GM20431 (cell line): ENCODE measurements at regions not wholly inside any gene's neighbourhood (a gene's known extent, or its start where the extent isn't known, plus 50 kb on each side); places are given as distances from the start of the nearest gene placed in this dataset.
"Not testable (repeated sequence)": the region's sequence is repeated elsewhere in the genome, so short reads cannot be mapped to it uniquely, and the experiment has no call there.

ENCODE experiments used
- in situ Hi-C: fragments of 300-500 bp; cut with MseI, MboI; formaldehyde crosslinking; loops from one replicate; pipeline ENCODE4 v1.15.0; 2020; ENCODE audit warnings: low sequenced_read_pairs; ENCODE audit not compliant: unreplicated experiment

DNA sequence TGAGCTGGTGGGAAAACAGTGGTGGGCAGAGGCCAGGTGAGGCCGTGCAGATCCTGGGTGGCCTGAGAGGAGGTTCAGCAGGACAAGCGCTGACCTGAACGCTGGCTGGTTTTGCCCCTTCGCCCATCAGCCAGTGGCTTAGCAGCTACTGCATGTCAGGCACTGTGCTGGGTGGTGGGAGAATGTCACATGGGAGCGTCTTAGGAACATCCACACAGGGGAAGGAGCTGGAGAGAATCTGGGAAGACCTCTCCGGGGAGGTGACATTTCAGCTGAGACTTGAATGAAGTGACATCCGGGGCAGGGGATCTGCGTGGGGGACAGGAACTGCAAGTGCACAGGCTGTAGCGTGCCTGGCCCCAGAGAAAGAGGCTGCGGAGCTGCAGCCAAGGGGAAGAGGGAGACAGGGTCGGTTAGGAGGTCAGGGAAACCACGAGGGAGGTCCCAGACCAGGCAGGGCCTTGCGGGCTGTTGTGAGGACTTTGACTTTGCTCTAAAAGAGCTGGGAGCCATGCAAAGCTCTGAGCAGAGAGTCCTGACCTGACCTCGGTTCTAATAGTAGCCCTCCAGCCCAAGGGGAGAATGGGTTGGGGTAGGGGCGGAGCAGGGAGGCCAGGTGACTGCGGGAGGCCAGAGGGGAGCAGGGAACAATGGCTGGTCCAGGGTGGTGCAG, 156.8 kb upstream of the PTPN1 start:
- in situ Hi-C loops, result no loop called here

GRCh38 chr20:50354721-50355589, 155.2 kb upstream of the PTPN1 start:
- in situ Hi-C loops, result no loop called here

- in situ Hi-C loops, result no loop called here
Measured at GRCh38 chr20:50355590-50356524, 154.3 kb upstream of the PTPN1 start.

GRCh38 chr20:50356525-50356885, 153.7 kb upstream of the PTPN1 start:
- in situ Hi-C loops, result no loop called here

DNA sequence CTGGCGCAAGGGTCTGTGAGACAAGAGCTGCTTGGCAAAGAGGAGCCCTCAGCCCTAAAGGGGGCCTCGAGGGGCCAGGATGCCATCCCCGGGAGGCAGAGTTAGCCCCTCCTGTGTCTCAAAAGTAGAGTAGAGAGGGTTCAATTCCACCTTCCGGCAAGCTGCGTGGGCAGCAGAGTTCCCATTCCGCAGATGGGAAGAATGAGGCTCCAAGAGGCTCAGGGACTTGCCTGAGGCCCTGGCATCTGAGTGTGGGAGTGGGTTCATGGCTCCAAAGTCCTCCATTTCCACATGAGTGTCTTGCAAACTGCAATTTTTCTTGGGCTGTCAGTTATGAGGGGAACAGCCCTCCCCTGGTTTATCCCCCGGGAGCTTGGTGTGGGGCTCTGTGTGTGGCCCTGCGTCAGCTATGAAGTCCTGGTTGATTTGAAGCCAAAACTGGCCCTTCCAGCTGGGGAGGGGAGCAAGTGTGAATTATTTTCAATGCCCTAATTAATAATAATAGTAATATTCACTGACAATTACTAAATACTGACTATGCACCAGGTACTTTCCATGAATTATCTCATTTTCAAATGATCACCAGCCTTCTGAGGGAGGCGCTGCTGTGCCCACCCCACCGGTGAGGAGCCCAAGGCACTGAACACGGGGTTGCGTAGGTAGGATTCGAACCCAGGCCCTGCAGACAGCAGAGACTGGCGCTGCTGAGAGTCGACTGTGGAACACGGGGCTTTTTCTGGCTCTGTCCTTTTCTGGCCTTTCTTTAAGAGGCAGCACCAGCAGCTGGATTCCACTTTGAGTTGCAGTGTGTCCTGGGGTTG, 153.0 kb upstream of the PTPN1 start:
- in situ Hi-C loops, result no loop called here

DNA sequence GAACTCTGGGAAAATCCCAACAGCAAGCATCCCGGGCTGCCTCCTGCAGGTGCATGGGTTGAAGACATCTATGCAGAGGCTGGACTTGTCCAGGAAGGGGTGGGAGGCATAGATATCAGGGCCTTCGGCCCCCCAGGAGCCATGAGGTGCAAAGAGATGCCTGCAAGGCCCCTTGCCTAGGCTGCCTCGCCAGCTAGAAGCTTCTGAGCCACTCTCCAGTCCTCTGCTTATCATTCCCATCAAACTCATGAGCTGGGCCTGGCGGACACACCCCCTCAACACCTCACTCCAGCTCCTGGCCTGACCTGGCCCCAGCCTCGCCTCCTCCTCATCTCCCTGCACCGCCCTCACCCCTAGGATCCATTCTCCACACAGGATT, 152.4 kb upstream of the PTPN1 start:
- in situ Hi-C loops, result no loop called here

- in situ Hi-C loops, result no loop called here
Measured at GRCh38 chr20:50358166-50358565, 152.0 kb upstream of the PTPN1 start.

DNA sequence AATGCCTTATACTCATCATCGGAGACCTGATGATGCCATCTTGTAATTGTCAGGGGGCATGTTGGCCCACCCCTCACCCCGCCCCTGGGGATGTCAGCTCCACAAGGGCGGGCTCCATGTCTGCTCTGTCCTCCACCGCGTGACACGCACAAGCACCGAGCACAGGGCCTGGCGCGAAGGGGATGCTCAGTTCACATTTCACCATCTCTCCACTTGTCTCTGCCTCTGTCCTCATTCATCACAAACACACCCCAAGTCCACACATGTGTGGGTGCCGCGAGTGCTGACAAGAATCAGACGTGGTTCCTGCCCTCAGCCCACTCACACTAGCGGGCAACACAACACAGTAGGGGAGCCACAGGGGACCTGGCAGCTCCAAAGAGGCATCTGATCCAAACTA, 151.2 kb upstream of the PTPN1 start:
- in situ Hi-C loops, result no loop called here

DNA sequence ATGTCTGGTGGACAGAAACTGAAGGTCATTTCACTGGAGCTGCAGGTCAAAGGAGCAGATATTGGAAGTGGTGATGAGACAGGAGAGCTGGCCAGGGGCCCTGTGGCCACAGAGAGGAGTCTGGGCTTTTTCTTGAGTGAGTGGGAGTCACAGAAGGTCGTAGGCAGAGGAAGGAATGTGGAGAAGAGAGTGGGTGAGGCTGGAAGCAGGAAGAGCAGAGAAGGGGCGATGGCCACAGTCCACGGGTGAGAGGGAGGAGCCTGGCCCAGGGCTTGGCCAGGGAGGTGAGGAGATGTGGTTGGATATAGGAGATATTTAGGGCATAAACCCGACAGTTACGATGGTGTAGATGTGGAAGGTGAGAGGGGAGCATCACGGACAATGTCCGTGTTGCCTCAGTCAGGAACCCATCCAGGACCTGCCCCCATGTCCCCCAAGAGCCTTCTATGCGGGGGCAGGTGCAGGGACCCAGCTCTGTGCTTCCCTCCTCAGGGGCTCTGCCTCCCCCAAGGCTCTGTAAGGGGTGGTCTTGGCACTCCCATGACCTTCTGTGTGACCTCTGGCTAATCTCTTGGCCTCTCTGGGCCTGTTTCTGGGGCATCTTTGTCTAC, 150.5 kb upstream of the PTPN1 start:
- in situ Hi-C loops, result no loop called here

DNA sequence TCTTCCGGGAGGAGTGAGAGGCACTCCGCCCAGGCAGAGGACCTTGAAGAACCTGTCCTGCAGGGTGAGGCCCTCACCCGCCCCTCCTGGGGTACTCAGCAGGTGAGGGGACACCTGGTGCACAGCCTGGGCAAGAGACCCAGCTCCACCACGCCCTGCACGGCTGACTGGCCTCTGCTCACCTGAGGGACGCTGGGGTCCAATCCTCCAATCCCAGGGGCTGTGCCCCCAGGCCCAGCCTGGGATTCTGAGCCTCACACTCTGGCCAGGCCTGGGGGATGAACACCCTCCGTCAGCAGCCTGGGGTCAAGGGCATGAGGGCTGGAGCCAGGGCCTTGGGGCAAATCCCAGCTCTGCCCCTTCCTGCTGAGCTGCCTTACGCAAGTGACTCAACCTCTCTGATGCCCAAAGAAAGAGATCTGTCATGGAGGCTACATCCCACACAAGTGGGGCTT, 149.9 kb upstream of the PTPN1 start:
- in situ Hi-C loops, result no loop called here

DNA sequence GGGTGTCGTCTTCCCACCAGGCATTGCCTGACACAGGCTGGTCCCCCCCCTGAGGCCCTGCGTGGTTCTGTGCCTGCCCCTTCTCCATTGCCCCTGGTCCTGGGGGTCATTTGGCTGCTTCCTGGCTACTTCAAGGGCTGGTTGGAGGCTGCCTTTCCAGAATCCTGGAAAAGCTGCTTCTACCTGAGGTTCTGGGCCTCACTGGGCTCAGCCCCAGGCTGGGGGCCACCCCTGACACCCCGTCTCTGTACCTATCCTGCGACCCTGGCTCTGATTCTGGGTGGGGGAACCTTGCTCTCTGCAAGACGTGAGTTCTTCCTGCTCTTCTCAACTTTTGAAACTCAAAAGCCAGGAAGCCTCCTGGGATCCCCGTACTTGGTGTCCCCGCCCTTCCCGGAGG, 149.3 kb upstream of the PTPN1 start:
- in situ Hi-C loops, result no loop called here

DNA sequence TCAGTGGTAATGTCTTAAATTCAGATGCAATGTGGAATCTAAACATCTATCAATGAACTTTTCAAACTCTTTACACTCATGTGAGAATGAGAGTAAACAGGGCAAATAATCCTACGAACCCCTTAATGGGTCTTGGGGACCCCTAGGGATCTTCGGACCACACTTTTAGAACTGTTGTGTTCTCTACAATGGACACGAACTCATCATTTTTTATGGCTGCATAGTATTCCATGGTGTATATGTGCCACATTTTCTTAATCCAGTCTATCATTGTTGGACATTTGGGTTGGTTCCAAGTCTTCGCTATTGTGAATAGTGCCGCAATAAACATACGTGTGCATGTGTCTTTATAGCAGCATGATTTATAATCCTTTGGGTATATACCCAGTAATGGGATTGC, 148.0 kb upstream of the PTPN1 start:
- in situ Hi-C loops, result not testable (repeated sequence)

GRCh38 chr20:50363027-50363426, 147.2 kb upstream of the PTPN1 start:
- in situ Hi-C loops, result no loop called here

DNA sequence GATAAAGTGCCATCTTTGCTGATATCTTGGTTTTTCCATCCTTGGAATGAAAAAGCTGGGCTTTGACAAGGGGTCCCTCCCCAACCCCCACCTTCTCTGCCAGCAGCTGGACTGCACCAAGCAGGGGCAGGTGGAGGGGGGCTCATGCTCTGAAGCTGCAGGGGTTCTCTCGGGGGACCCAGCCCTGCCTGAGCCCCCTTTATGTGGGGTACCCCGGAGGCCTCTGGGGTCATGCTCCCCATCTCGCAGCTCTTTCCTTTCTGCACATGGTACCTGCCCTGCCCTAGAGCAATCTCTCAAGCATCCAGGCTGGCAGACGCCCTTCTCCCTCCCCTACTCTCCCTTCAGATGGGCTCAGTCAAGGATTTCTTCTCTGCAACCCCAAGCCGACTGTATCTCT, 146.7 kb upstream of the PTPN1 start:
- in situ Hi-C loops, result no loop called here

DNA sequence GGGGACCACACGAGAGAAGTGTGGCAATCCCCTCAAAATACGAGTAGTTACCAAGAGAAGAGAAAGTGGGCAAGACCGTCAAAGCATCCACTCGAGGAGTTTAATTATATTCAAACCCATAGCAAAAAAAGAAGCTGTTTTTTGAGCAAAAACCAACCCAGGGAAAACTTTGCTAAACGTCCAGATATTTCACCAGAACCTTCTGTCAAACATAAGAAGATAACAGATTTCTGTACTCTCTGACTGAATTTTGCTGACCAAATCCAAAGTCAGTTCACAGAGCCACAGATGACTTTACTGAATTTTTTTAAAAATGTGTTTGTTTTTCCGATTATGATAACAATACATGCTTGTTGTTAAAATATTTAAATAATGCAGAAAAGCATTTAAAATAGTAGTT, 145.6 kb upstream of the PTPN1 start:
- in situ Hi-C loops, result no loop called here

- in situ Hi-C loops, result no loop called here
Measured at GRCh38 chr20:50366270-50367103, 143.7 kb upstream of the PTPN1 start.

DNA sequence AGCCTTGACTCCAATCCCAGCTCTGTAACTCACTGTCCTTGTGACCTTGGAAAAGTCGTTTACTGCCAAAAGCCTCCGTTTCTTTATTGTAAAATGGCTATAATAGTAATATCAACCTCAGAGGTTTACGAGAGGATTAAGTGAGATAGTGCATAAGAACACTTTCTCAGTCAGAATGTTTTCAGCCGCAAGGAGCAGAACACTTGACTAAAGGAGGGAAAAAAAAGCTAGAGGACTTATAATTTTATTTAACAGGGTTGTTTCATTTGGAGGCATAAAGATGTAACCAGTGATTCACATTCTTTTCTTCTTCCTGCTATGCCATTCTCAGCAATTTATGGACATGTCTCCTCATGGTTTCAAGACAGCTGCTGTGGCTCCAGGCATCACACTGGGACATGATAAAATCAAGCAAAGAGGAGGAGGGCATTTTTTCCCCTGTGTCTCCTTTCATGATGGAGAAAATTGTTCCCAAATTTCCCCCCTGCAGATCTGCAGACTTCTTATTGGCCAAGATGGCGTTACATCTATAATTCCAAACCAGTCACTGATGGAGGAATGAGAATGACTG, 143.0 kb upstream of the PTPN1 start:
- in situ Hi-C loops, result no loop called here

DNA sequence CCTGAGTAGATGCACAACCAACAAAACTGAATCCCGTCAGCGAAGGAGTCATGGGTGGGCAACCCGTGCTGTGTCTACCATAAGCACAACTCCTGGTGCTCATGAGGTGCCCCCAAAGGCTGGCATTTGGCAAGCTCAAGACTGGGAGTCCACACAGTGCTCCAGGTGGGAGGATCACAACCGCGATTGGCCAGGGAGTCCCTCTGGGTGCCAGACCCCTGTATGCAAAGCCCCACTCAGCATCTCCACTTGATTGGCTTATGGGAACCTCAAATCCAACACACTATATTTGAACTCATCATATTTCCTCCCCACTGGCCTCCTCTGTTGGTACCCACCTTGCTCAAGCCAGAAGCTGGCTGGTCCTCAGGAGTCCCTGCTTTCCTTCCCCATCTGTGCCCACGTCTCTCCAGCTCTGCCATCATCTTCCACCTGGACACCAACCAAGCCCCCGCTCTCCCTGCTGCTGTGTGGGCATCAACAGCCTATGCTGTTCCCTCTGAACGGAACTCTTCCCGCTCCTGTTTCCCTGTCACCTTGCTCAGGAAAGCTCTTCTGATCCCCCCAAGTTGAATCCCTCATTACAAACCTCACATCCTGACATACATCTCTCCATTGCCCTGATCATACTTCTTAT, 142.3 kb upstream of the PTPN1 start:
- in situ Hi-C loops, result no loop called here
